NCI-H146 (cell line): ENCODE measurements at regions not wholly inside any gene's neighbourhood (a gene's known extent, or its start where the extent isn't known, plus 50 kb on each side); places are given as distances from the start of the nearest gene placed in this dataset.
"Not testable (repeated sequence)": the region's sequence is repeated elsewhere in the genome, so short reads cannot be mapped to it uniquely, and the experiment has no call there.

Source experiments
- DNase-seq: peaks from one replicate; lab custom pipeline; 2025; lab: John Stamatoyannopoulos, UW

GRCh38 chr3:65037861-65038260 lies 350.1 kb upstream of the ADAMTS9 start:
- DNase-seq = no peak

GRCh38 chr3:65035246-65035645 lies 347.4 kb upstream of the ADAMTS9 start:
- no peak for DNase-seq

GRCh38 chr3:65033576-65033975 lies 345.8 kb upstream of the ADAMTS9 start:
- DNase-seq = no peak

- no peak for DNase-seq
Observed at GRCh38 chr3:65030847-65031463, 343.2 kb upstream of the ADAMTS9 start.

- DNase-seq = no peak
Observed at GRCh38 chr3:65030014-65030627, 342.3 kb upstream of the ADAMTS9 start.

GRCh38 chr3:65029130-65029529 lies 341.3 kb upstream of the ADAMTS9 start:
- no peak for DNase-seq

GRCh38 chr3:65028024-65028423 lies 340.2 kb upstream of the ADAMTS9 start:
- DNase-seq = no peak

GRCh38 chr3:65027335-65027734 lies 339.5 kb upstream of the ADAMTS9 start:
- no peak for DNase-seq

GRCh38 chr3:65026151-65026550 lies 338.4 kb upstream of the ADAMTS9 start:
- no peak for DNase-seq

GRCh38 chr3:65024148-65024547 lies 336.3 kb upstream of the ADAMTS9 start:
- no peak for DNase-seq

- no peak for DNase-seq
Observed at GRCh38 chr3:65020281-65021160, 332.7 kb upstream of the ADAMTS9 start.

- peak; percentile 53 for DNase-seq
Observed at GRCh38 chr3:65019443-65020055, 331.7 kb upstream of the ADAMTS9 start.

- DNase-seq = no peak
Observed at GRCh38 chr3:65018801-65019200, 331.0 kb upstream of the ADAMTS9 start.

- no peak for DNase-seq
Observed at GRCh38 chr3:65017359-65017758, 329.6 kb upstream of the ADAMTS9 start.

- DNase-seq = no peak
Observed at GRCh38 chr3:65015711-65016110, 327.9 kb upstream of the ADAMTS9 start.

- no peak for DNase-seq
Observed at GRCh38 chr3:65013053-65013452, 325.3 kb upstream of the ADAMTS9 start.

- no peak for DNase-seq
Observed at GRCh38 chr3:65006300-65006739, 318.5 kb upstream of the ADAMTS9 start.

GRCh38 chr3:65005486-65005885 lies 317.7 kb upstream of the ADAMTS9 start:
- DNase-seq = no peak

GRCh38 chr3:65004795-65005295 lies 317.0 kb upstream of the ADAMTS9 start:
- DNase-seq = no peak

- no peak for DNase-seq
Observed at GRCh38 chr3:65004306-65004705, 316.5 kb upstream of the ADAMTS9 start.

- not testable (repeated sequence) for DNase-seq
Observed at GRCh38 chr3:65001119-65001518, 313.3 kb upstream of the ADAMTS9 start.

- no peak for DNase-seq
Observed at GRCh38 chr3:64998317-64998716, 310.5 kb upstream of the ADAMTS9 start.
